ENCODE measurements at regions not wholly inside any gene's neighbourhood (a gene's known extent, or its start where the extent isn't known, plus 50 kb on each side); places are given as distances from the start of the nearest gene placed in this dataset.
"Not testable (repeated sequence)": the region's sequence is repeated elsewhere in the genome, so short reads cannot be mapped to it uniquely, and the experiment has no call there.

GRCh38 chr10:63077800-63078199 lies 55.3 kb upstream of the NRBF2 start:
- no peak for DNase-seq

- DNase-seq: no peak
Observed at GRCh38 chr10:63072951-63073350, 60.2 kb upstream of the NRBF2 start.

GRCh38 chr10:63071145-63071544 lies 62.0 kb upstream of the NRBF2 start:
- no peak for DNase-seq

GRCh38 chr10:63069318-63069717 lies 63.8 kb upstream of the NRBF2 start:
- DNase-seq: no peak

GRCh38 chr10:63068246-63068645 lies 64.9 kb upstream of the NRBF2 start:
- DNase-seq: no peak

GRCh38 chr10:63066606-63067005 lies 66.5 kb upstream of the NRBF2 start:
- no peak for DNase-seq

GRCh38 chr10:63064706-63065105 lies 68.4 kb upstream of the NRBF2 start:
- DNase-seq: no peak

GRCh38 chr10:63058236-63058635 lies 74.9 kb upstream of the NRBF2 start:
- no peak for DNase-seq

GRCh38 chr10:63057509-63057908 lies 75.6 kb upstream of the NRBF2 start:
- no peak for DNase-seq

- DNase-seq: no peak
Observed at GRCh38 chr10:63055705-63056104, 77.4 kb upstream of the NRBF2 start.

- DNase-seq: no peak
Observed at GRCh38 chr10:63054889-63055611, 78.1 kb upstream of the NRBF2 start.

GRCh38 chr10:63052083-63052482 lies 81.0 kb upstream of the NRBF2 start:
- DNase-seq: no peak

- no peak for DNase-seq
Observed at GRCh38 chr10:63042256-63042655, 90.9 kb upstream of the NRBF2 start.

GRCh38 chr10:63033616-63034185 lies 99.4 kb upstream of the NRBF2 start:
- not testable (repeated sequence) for DNase-seq

- DNase-seq: no peak
Observed at GRCh38 chr10:63030536-63030935, 102.6 kb upstream of the NRBF2 start.

GRCh38 chr10:63027531-63027930 lies 105.6 kb upstream of the NRBF2 start:
- DNase-seq: no peak

GRCh38 chr10:63021225-63021624 lies 111.9 kb upstream of the NRBF2 start:
- DNase-seq: no peak

GRCh38 chr10:63013755-63014154 lies 119.4 kb upstream of the NRBF2 start:
- no peak for DNase-seq

- no peak for DNase-seq
Observed at GRCh38 chr10:63012623-63013022, 120.5 kb upstream of the NRBF2 start.

- DNase-seq: no peak
Observed at GRCh38 chr10:63010203-63010602, 122.9 kb upstream of the NRBF2 start.

- DNase-seq: no peak
Observed at GRCh38 chr10:63008491-63008890, 124.6 kb upstream of the NRBF2 start.

- DNase-seq: no peak
Observed at GRCh38 chr10:63007112-63007511, 126.0 kb upstream of the NRBF2 start.

GRCh38 chr10:63005246-63005645 lies 127.9 kb upstream of the NRBF2 start:
- DNase-seq: no peak

GRCh38 chr10:63003816-63004453 lies 129.2 kb upstream of the NRBF2 start:
- no peak for DNase-seq

- no peak for DNase-seq
Observed at GRCh38 chr10:62996925-62997324, 136.2 kb upstream of the NRBF2 start.
